NOMO-1 treated with DMSO at 0.1 percent for 48 hours (cell line): ENCODE measurements at regions not wholly inside any gene's neighbourhood (a gene's known extent, or its start where the extent isn't known, plus 50 kb on each side); places are given as distances from the start of the nearest gene placed in this dataset.

Experiments
- DNase-seq: peaks from one replicate; lab custom pipeline; 2025; ENCODE audit not compliant: unreplicated experiment; lab: John Stamatoyannopoulos, UW

DNA sequence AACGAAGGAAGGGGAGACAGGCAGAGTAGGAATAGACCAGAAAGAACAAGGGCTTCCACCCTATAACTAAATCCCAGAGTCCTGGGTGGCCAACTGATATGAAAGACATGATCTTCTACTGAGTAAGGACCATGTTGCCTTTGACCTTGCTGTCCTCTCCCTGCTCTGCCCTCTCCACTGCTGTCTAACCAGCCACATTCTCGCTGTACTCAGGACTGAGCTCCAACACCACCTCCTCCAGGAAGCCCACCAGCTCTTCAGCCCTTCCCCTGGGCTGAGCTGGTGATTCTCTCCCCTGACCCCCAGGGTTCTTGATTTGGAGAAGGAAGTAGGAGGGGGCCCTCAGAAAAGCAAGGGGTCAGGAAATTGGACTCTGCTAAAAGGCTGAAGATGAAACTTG lies 159.2 kb downstream of the DICER1 start:
- peak; percentile 46 for DNase-seq

DNA sequence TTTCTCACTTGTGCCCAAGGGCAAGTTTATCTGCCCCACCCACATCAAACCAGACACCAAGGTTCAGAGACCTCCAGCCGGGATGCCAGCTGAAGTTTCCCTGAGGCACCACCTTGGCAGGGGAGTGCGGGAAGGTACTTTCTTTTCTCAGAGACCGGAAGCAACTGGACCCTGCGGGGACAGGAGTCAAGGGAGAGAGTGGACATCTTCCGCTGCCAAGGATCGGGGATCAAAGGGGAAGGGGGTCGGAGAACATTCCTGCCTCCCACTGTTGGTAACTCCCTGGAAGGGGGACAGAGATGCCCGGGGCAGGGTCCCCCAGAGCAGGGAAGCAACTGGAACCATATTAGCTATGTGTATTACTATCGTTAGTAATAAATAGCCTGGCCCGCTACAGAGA lies 161.8 kb downstream of the DICER1 start:
- DNase-seq: no peak

DNA sequence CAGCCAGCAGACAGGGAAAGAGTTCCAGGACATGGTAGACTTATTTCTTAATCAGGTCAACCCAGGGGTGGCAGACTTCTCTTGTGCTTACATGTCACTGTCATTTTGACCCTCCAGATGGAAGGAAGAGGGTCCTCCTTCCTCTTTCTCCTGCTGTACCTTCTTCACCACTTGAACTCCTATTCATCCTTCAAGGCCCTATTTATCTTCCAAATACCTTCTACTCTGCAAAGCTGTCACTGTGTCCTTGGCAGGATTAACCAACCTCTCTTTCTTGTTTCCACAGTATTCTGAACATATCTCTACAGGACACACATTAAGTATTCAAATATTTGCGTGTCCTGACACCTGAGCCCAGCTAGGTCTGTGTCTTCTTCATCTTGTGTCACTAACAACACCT lies 163.1 kb downstream of the DICER1 start:
- no peak for DNase-seq

DNA sequence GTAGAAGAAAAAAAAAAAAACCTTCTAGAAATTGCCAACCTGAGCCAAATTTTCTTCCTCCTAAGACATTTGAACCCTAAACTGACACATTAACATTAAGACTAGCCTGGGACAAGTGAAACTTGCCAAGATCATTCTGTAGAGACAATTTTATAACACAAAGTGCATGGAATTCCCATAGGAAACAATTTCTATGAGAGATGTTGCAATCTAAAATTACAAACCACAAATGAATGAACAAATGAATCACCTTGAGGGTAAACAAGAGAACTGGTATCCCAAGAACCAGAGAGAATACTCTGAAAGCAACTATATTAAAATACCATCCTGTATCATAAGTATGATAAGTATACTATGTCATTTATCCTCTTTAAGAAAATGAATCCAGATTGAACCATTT lies 165.3 kb downstream of the DICER1 start:
- no peak for DNase-seq

DNA sequence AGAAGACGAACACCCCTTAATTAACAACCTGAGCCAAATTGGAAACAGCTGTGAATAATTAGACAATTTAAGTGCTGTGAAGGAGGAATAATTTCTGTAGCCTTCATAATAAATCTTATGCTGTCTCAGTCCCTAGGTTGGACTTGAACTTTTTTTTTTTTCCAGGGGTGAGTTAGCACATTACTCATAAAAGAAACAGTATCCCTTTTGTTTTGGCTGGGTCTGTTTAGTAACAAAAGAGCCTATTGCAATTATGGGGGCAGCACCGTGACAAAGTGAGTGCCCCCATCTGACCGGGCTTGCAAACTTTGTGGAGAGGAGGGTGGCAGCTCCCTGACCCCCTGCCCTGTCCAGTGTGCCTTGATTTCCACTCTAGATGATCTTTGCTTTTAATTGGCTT lies 167.4 kb downstream of the DICER1 start:
- DNase-seq: no peak

DNA sequence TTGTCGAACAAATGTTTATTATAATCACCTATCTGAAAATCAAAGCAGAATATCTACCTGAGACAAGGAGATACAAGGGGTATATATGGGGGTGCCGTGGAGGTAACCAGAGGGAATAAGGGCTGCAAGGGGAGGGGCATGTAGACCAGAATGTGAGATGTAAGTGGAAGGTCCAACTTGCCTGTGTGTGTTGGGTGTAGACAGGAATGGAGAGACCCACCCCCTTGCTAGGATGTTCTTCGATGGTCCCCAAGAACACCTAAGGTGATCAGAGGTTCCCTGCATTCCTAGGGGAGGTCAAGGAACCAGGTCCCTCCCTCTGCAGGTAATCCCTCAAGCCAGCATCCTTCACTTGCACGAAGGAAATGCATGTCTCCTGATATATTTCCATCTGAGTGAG lies 167.9 kb downstream of the DICER1 start:
- no peak for DNase-seq

DNA sequence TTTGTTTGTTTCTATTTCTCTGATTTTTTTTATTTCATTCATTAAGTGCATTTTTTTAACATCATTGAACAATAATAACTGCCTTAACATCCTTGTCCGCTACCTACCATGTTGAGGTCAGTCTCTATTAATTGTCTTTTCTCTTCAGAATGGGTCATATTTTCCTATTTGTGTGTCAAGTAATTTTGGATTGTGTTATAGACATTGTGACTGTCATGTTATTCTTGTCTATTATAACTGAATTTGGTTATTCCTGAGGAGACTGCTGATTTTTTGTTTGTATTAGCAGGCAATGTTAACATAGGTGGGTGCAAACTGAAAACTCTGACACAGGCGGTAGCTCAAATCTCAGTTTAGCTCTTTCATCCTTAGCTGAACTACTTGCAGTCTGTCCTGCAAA lies 169.9 kb downstream of the DICER1 start:
- no peak for DNase-seq

DNA sequence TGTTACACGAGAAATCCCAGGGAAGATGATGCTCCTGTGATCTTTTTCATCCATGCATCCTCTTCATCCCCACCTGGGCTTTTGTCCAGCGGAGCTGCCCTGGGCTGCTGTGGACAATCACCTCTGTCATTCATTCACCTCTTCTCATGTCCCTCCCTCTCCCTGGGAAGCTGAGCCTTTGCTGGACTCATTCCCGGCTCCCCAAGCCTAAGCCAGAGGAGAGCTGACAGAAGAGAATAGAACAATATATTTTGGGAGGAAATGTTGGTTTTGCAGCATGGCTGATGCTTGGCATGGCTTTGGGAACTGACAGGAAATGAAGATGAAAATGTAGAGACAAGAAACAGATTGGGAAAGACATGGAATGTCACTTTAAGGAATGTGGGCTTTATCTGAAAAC lies 177.4 kb downstream of the DICER1 start:
- DNase-seq: no peak

DNA sequence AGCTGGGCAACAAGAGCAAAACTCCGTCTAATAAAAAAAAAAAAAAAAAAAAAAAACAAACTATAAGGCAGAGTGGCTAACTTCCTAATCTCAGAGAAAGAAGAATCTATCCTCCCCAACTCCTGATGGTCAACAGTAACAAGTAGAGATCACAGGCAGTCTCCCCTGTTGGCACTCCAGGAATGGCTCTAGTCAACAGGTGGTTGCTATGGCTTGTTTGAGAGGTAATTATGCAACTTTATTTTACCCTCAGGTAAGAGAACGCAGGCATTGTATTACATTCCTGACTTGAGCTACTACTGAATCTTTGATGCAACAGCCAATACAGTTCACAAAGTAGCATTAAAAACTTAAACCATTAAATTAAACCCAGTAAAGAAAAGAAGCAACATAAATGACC lies 180.3 kb downstream of the DICER1 start:
- no peak for DNase-seq

DNA sequence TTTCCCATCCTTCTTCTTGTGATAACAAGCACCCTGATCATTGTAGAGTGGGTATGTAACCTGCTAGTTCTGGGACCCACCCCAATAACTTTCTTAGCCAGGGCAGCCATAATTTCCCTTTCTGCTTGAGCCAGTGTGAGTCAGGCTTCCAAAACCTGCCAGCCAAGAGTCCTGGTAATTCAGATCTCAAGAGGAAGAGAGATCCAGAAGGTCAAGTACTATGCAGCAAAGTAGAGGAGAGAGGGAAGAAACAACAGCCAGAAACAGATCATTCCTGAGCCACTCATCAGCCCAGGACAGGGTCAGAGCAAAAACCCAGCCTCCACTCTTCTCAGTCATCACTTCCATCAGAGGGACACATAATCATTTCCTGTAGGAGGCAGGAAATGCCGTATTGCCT lies 182.0 kb downstream of the DICER1 start:
- no peak for DNase-seq

DNA sequence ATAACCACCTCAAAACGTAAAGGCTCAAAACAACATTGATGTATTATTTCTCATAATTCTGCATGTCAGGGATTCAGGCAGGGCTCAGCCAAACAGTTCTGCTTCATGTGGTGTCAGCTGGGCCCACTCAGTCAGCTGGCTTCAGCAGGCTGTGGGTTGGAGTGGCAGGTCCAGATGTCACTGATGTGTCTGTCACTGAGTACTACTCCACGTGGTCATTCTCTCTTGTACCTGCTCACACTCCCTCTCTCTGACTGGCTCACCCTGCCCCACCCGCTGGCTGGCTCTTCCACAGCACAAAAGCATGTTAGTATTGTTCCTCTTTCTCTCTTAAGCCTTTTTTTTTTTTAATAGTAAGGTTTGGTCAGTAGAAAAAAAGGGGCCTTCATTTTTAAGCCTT lies 182.4 kb downstream of the DICER1 start:
- no peak for DNase-seq

DNA sequence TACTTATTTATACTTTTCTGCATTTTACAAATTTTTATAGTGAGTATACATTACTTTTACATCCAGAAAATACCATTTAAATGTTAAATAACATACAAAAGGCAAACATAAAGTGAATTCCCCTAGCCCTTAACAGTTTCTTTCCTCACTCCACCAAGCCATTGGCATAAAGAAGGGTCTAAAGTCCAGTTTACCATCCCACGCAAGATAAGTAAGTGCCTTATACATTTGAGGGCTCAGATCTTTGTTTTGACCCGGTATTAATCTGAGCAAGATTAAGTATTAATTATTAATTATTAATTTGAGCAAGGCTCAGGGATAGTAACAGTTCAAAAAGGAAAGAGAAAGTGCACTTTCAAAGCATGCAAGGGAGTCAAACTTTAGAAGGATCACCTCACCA lies 182.9 kb downstream of the DICER1 start:
- no peak for DNase-seq

DNA sequence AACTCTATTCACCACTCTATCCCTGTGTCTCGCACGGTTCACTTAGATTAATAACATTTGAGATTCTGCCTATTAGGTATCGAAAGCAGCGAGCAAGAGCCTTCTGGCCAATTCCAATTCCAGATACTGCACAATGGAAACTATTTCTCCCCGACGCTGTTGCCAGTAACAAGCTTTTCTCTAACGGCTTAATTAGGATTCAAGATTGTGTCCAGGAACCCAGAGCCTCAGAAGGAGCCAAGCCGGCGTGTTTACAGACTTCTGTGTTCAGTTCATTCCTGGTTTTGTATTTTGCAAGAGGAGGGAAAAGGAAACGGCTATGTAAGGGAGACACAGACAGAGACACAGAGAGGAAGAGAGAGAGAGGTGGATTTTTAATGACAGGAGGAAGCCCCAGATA lies 185.6 kb downstream of the DICER1 start:
- no peak for DNase-seq

DNA sequence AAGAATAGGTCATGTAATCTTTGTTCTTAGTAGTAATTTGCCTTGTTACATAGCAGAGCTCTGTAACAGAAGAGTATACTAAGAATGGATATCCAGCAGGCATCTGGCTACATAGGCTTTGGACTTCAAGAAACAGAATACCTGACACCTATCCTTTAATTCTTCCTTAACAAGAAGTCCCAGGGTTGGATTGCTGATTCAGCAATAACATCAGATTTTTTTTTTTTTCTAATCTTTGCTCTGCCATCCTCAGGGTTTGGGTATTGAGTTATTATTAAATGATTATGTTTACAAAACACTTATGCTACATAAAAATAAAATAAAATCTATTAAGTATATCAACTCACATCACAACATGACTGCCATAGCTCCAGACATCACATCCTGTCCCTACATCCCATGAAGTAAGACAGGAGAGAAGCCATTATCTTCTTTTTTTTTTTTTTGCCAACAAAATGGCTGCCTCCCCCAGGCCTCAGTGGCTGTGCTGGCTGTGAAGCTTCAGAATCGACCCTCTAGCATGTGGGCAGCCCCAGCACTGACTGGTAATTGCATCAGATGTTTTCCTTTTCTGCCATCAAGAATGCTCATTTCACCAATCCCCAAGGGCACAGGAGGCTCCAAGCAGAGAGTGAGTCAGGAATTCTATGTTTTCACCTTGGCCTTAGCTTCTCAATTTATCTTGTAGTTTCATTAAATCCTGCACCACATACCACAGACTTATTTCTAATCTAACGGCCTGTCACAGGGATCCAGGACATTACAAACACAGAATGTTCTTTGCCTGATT lies 186.2 kb downstream of the DICER1 start:
- DNase-seq: no peak

DNA sequence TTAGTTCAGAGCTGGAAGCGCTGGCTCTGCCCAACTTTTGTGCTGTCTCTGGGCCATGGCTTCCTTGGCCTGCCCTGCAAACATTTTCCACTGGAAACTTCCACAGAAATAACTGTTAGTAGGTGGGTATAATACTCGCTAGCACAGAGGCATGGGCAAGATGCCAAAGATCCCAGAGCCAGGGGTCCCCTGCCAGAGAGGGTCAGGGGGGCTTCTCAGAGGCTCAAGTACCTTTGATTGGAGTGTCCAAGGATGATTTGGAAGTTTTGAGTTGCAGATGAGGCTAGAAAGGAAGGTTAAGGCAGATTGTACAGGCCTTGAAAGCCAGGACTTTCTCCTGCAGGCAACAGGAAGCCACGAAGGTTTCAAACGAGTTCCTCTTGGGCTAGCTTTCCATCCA lies 187.6 kb downstream of the DICER1 start:
- DNase-seq: no peak

DNA sequence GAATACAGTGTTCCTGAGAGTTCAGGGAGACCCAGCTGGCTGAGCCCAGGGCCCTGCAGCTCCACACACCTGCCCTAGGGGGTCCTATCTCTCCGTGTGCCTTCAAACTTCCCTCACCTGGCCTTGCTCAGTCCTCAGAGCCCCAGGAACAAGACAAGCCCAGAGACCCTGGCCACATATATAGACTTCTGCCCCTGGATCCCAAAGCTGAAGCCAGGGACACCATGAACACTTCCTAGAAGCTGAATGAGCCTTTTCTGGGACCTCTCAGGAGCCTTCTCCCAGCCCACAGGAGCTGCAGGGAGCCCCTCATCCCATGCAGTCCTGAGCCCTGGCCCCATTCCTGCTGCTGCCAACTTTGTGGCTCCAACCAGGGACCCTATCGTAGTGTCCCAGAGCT lies 190.5 kb downstream of the DICER1 start:
- DNase-seq: no peak

DNA sequence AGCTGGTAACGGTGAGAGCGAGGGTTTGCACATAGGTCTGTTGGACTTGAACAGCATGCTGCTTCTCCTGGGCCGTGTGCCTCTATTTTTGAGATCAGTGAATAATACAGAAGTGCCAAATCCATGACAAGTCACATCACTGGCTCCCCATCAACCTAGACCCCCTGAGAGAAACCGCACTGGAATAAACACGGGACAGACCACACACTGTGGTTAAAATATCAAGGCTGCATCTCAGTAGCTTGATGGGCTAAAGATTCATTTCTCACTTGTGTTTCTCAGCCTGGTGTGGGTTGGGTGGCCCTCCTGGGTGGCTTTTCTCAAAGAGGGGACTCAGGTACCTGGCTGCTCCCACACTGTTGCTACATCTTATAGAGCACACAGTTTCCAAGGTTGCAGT lies 191.0 kb downstream of the DICER1 start:
- no peak for DNase-seq

DNA sequence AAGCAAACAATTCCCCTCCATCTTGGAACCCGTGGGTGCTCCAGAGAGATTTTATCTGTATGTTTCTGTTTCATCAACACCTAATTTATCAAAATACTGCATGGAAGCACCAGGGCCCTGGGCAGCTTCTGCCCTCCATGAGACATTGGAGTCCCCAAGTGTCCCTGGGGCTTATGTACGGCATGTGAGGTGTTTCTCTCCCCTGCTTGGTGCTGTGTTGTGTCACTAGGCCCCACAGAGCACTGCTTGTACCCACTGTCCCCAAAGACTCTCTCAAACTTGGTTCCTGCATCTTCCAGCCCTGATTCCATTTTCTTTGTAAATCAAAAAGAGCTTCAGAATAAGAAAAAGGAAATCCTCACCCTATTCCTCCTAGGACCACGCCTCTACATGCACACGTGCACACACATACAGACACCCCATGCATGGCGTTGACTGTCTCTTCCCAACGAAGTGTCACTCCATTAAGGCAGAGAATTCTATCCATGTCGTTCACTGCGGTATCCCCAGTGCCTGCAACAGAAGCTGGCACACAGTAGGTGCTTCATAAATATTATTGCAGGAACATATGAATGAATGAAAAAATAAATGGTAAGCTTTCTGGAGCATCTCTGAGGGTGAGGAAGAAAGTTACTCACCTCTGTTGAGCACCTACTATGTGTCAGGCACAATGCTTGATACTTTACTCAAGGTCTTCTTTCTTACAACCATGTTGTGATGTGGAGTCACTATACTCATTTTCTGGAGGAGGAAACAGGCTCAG lies 191.6 kb downstream of the DICER1 start:
- DNase-seq: no peak

DNA sequence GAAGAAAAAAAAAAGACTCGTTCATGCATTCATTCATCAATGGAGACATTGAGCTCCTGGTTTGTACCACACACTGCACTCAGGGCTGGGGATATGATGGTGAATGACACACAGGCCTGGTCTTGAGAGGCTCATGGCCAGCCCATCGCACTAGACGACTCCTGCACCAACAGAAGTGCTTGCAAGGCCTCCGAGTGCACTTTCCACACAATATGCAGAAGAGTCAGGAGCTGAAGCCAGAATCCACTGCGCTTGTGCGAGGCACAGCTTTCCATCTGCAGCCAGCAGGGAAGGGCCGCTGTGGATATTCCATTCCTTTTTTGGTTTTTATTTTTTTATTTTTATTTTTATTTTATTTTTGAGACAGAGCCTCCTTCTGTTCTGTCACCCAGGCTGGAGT lies 192.4 kb downstream of the DICER1 start:
- no peak for DNase-seq

DNA sequence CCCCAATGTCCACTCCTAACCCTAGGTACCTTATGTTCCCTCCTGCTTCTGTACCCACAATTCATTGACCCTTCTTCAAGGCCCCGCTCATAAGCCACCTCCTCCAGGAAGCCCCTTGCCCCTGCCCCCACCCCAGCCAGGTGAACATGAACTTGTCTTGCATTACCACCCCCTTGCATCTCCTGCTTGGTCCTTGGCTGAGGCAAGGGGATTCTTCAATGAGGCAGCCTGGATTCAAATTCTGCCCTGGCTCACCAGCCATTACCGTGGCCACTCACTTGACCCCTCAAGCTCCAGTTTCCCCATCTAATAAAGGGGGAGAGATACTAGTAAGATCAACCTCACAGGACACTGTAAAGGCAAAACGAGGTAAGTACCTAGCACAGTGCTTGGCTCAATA lies 193.1 kb downstream of the DICER1 start:
- DNase-seq: no peak

DNA sequence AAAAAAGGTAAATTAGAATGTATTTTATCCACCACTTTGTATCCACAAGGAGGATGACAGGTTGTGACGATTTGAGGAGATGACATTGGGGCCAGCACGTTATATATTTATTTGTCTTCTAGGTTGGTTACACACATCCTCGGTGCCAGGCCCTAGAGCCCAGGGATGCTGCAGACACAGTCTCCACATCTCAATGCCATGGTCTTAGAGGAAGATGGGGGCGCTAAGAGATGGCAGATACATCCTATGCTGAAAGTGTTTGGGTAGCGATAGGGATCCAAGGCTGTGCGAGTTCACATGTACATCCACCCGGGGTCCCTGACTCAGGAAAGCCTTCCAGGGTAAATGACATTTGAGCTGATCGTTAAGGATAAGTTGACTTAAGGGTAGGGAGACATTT lies 193.1 kb upstream of the GSC start:
- DNase-seq: no peak

DNA sequence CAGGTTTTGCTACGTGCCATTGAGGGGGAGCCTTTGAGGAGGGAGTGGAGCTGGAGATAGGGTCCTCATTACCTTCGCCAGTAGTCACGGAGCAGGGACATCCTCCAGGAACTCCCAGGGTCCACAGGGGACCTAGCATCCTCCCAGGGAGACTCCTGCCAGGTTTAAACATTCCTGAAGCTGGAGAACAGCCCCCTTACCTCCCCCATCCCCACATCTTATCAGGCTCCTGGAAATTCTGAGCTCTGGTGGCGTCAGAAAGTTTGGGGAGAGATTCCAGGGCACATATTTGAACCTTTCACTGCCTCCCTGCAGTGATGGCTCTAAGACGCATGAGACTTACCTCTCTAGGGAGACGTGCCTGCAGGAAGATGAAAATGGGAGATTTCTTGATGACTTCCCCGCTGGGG lies 192.3 kb upstream of the GSC start:
- DNase-seq: no peak
